ENCODE measurements at regions not wholly inside any gene's neighbourhood (a gene's known extent, or its start where the extent isn't known, plus 50 kb on each side); places are given as distances from the start of the nearest gene placed in this dataset.
"Not testable (repeated sequence)": the region's sequence is repeated elsewhere in the genome, so short reads cannot be mapped to it uniquely, and the experiment has no call there.

GRCh38 chr16:72646615-72647014 lies 401.3 kb downstream of the ZFHX3 start:
- no peak for DNase-seq (ENCODE audit: extremely low spot score)
- ChIA-PET CTCF (no interaction called here), POLR2A (no interaction called here)
- no peak for TF ChIP-seq CTCF (IDR thresholded peaks at IDR 0.05; ENCODE audit: control extremely low read depth, extremely low read depth, low read depth, missing control alignments)

GRCh38 chr16:72645538-72645937 lies 402.4 kb downstream of the ZFHX3 start:
- no peak for DNase-seq (ENCODE audit: extremely low spot score)
- ChIA-PET CTCF (interaction anchor here (0.9 to 1.2 kb wide), 2 partner anchors 9 to 13 kb away, joined by 3 read pairs; no protein-coding TSS in a partner anchor), POLR2A (no interaction called here)
- TF ChIP-seq CTCF (IDR thresholded peaks at IDR 0.05; ENCODE audit: control extremely low read depth, extremely low read depth, low read depth, missing control alignments): no peak

GRCh38 chr16:72644911-72645310 lies 403.0 kb downstream of the ZFHX3 start:
- POLR2A ChIA-PET: interaction anchor here (0.6 kb wide), 1 partner anchor 34 kb away, joined by 3 read pairs; no protein-coding TSS in a partner anchor
- no peak for DNase-seq (ENCODE audit: extremely low spot score)
- no peak for TF ChIP-seq CTCF (IDR thresholded peaks at IDR 0.05; ENCODE audit: control extremely low read depth, extremely low read depth, low read depth, missing control alignments)
- CTCF ChIA-PET: interaction anchor here (1.2 kb wide), 1 partner anchor 14 kb away, joined by 3 read pairs; no protein-coding TSS in a partner anchor

- ChIA-PET CTCF (no interaction called here), POLR2A (no interaction called here)
- TF ChIP-seq CTCF (IDR thresholded peaks at IDR 0.05; ENCODE audit: control extremely low read depth, extremely low read depth, low read depth, missing control alignments): no peak
- no peak for DNase-seq (ENCODE audit: extremely low spot score)
Observed at GRCh38 chr16:72639494-72639893, 408.4 kb downstream of the ZFHX3 start.

GRCh38 chr16:72637306-72637705 lies 410.6 kb downstream of the ZFHX3 start:
- ChIA-PET CTCF (no interaction called here), POLR2A (no interaction called here)
- no peak for TF ChIP-seq CTCF (IDR thresholded peaks at IDR 0.05; ENCODE audit: control extremely low read depth, extremely low read depth, low read depth, missing control alignments)
- DNase-seq (ENCODE audit: extremely low spot score): no peak

GRCh38 chr16:72635694-72636093 lies 412.2 kb downstream of the ZFHX3 start:
- no peak for DNase-seq (ENCODE audit: extremely low spot score)
- CTCF ChIA-PET: no interaction called here
- POLR2A ChIA-PET: no interaction called here
- no peak for TF ChIP-seq CTCF (IDR thresholded peaks at IDR 0.05; ENCODE audit: control extremely low read depth, extremely low read depth, low read depth, missing control alignments)

- no peak for DNase-seq (ENCODE audit: extremely low spot score)
- ChIA-PET POLR2A (no interaction called here), CTCF (no interaction called here)
- TF ChIP-seq CTCF (IDR thresholded peaks at IDR 0.05; ENCODE audit: control extremely low read depth, extremely low read depth, low read depth, missing control alignments): no peak
Observed at GRCh38 chr16:72635104-72635503, 412.8 kb downstream of the ZFHX3 start.

GRCh38 chr16:72627182-72627896 lies 420.6 kb downstream of the ZFHX3 start:
- POLR2A ChIA-PET, CTCF ChIA-PET: not testable (repeated sequence)

More at GRCh38 chr16:72627182-72627896, 420.6 kb downstream of the ZFHX3 start:
- DNase-seq (ENCODE audit: extremely low spot score): not testable (repeated sequence)
